T-helper 1 cell treated with Interleukin-12 subunit alpha and Interleukin-12 subunit beta and Interleukin-4 antibody, amounts not matched to agents 30 ng/mL and 1 ng/mL, for 36 hours (primary cell): ENCODE measurements at regions not wholly inside any gene's neighbourhood (a gene's known extent, or its start where the extent isn't known, plus 50 kb on each side); places are given as distances from the start of the nearest gene placed in this dataset.

Source experiments
- intact Hi-C: fragments of 100-400 bp; cut with micrococcal nuclease; formaldehyde crosslinking; loops from one replicate; pipeline ENCODE4 v1.15.1; 2024

DNA sequence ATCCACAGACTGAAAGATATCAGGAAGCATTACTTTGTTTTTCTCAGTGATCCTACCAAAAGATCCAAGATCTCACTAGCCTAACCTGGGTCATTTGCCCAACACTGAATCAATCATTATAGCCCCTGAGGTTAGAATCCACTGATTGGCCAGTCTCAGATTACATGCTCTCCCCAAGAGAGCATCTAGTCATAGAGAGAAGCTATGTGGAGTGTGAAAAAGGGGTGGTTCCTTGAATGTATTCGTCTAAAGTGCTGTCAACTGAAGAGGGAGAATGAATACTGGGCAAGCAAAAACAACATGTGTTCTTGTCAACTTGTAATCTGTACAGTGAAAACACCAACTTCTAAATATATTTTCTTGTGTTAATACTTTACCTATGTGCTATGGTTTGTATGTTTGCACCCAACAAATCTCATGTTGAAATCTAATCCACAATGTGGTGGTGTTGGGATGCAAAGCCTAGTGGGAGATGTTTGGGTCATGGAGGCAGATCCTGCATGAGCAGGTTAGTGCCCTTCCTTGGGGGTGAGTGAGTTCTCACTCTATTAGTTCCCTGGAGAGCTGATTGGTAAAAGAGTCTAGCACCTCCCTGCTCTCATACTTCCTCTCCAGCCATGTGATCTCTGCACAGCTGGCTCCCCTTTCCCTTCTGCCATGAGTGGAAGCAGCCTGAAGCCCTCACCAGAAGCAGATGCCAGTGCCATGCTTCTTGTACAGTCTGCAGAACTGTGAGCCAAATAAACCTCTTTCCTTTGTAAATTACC, 60.3 kb upstream of the PJA2 start:
- intact Hi-C loops, result loop anchor here (2.0 to 5.0 kb wide), 2 partner anchors 827 to 948 kb away; no protein-coding TSS in a partner anchor

DNA sequence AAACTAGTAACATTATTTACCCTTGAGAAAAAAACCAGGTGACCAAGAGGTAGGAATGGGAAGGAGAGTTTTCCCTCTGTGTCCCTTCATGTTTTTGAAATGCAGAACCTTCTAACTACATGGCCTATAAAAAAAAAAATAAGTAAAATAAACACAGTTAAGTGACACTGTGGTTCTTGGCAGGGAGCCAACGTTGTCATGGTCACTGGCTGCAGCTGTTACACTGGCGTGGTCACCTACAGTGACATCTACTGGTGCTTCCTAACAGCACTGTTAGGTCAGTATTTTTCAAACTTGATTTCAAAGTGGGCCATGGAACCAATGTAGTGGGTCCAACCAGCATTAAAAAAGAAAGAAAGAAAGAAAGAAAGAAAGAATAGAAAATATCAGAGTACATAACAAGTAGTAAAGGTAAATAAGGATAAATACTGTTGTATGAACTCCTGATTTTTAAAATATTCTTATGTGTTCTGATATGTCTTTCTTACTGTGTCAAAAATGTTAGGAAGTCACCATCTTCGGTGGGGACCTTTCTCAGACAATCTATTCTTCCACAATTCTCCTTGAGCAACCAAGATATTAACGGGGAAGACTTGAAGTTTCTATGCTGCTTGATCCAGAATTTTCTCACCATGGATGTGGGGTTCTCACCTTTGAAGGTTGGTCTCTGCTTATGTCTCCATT, 59.1 kb upstream of the PJA2 start:
- intact Hi-C loops, result loop anchor here (2.0 to 5.0 kb wide), 2 partner anchors 826 to 947 kb away; no protein-coding TSS in a partner anchor

DNA sequence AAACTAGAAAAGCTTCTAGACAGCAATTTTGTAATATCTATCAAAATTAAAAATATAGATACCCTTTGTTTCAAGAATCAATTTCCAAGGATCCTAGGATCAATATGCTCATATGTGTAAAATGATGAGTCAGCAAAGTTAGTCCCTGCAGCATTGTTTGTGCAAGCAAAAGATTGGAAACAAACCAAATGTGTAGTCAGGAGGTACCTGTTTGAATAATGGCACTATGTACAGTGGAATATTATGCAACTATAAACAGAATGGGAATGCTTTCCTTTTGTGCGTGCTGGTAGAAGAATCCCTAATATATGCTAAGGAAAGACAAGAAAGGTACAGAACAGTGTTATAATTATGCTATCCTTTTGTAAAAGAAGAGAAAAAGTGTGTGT, 58.5 kb upstream of the PJA2 start:
- intact Hi-C loops, result loop anchor here (2.0 to 5.0 kb wide), 2 partner anchors 825 to 946 kb away; no protein-coding TSS in a partner anchor

DNA sequence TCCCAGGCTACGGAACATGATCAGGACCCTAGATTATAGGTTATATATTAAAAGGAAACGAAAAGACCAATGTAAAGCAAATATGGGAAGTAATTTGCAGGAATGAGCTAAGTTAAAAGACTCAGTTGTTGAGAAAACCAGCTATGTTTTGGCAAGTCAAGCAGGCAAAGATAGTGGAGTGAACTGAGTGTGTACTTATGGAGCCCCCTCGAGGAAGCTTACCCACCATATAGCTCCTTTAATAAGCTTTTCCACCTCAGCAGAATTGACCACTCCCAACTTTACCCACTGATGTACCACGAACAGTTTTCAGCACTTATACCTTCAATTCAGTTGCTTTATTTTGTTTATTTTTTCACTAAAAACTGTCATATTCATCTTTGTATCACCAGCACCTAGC, 57.3 kb upstream of the PJA2 start:
- intact Hi-C loops, result loop anchor here (5.0 kb wide), 1 partner anchor 945 kb away; no protein-coding TSS in a partner anchor
